AG04449 (cell line): ENCODE measurements at regions not wholly inside any gene's neighbourhood (a gene's known extent, or its start where the extent isn't known, plus 50 kb on each side); places are given as distances from the start of the nearest gene placed in this dataset.

Experiments used
- CTCF ChIA-PET: fragments of 350-600 bp; formaldehyde crosslinking; extraction: SDS; loops from one replicate; lab custom pipeline; 2021; ENCODE audit warnings: antibody characterized with exemption; lab: Yijun Ruan, JAX
- POLR2A ChIA-PET: fragments of 400-600, 350-600 bp; formaldehyde crosslinking; extraction: SDS; loops from one replicate; lab custom pipeline; 2020; ENCODE audit warnings: antibody characterized with exemption, inconsistent platforms; lab: Yijun Ruan, JAX
- DNase-seq: peaks from one replicate; pipeline ENCODE4 v3.0.0-alpha.2; 2010; ENCODE audit warnings: low read depth, low spot score
- H3K4me3 ChIP-seq: 2 replicates; pipeline ENCODE4 v1.5.1; 2011; ENCODE audit warnings: low read depth, mild to moderate bottlenecking, control low read depth, low read length
- TF ChIP-seq, protein P1 (sequence below): IDR thresholded peaks from one replicate; pipeline ENCODE4 v1.5.1; 2011; ENCODE audit warnings: mild to moderate bottlenecking, moderate library complexity, low read length, control low read depth, inconsistent platforms; ENCODE audit not compliant: insufficient read depth; ENCODE audit errors: missing control alignments

DNA sequence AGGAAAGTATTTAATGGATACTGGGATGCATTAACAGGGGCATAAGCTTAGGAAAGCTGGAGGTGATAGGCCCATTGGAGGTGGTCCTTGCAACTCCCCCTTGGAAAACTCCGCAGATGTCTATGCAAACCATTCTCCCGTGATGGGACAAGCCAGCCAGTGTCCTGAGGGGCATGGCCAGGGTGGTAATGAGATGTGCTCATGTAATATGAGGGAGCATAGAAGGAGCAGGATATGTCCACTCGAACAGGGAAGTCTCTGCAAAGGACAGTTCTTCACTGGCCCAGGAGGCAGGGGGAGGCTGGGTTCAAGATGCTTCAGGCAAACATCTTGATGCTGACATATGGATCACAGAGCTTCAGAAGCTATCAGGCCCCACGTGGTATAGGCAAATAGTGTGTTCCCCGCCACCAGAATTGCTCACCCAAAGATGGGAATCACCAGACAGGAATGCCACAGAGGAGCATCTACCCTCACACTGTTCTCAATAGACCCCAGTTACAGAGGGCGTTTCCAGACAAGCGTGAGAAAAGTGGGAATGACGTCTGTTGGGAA is 201.6 kb upstream of the CDH4 start:
- no peak for DNase-seq
- ChIA-PET POLR2A (no interaction called here), CTCF (no interaction called here)
- TF ChIP-seq, protein P1, sequence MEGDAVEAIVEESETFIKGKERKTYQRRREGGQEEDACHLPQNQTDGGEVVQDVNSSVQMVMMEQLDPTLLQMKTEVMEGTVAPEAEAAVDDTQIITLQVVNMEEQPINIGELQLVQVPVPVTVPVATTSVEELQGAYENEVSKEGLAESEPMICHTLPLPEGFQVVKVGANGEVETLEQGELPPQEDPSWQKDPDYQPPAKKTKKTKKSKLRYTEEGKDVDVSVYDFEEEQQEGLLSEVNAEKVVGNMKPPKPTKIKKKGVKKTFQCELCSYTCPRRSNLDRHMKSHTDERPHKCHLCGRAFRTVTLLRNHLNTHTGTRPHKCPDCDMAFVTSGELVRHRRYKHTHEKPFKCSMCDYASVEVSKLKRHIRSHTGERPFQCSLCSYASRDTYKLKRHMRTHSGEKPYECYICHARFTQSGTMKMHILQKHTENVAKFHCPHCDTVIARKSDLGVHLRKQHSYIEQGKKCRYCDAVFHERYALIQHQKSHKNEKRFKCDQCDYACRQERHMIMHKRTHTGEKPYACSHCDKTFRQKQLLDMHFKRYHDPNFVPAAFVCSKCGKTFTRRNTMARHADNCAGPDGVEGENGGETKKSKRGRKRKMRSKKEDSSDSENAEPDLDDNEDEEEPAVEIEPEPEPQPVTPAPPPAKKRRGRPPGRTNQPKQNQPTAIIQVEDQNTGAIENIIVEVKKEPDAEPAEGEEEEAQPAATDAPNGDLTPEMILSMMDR: no peak
- no peak overlapping the region for H3K4me3 ChIP-seq

DNA sequence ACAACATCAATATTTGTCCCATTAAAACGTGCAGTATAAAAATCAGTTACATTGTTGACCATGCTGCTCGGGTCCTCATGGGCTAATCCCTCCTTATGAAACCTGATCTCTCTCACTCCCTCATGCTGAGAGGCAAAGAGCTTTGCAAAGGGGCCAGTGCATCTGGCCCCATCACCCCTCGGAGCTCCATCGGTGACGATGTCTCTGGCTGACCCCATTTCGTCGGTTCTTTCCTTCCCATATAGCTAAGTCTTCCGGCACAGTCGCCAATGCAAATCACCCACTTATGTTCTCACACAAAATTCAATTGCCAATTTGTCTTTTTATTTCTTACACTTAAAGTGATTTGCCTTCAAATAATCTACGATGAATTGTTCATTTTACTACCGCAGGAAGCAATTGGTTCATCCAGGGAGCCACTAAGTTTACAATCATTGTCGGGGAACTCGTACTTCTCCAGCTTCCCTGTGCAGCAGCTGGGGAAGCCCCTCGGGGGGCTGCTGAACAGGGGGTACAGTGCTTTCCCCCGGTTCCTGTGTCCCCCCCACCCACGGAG is 199.8 kb upstream of the CDH4 start:
- CTCF ChIA-PET: interaction anchor here (0.8 kb wide), 1 partner anchor 52 kb away, joined by 3 read pairs; no protein-coding TSS in a partner anchor

DNA sequence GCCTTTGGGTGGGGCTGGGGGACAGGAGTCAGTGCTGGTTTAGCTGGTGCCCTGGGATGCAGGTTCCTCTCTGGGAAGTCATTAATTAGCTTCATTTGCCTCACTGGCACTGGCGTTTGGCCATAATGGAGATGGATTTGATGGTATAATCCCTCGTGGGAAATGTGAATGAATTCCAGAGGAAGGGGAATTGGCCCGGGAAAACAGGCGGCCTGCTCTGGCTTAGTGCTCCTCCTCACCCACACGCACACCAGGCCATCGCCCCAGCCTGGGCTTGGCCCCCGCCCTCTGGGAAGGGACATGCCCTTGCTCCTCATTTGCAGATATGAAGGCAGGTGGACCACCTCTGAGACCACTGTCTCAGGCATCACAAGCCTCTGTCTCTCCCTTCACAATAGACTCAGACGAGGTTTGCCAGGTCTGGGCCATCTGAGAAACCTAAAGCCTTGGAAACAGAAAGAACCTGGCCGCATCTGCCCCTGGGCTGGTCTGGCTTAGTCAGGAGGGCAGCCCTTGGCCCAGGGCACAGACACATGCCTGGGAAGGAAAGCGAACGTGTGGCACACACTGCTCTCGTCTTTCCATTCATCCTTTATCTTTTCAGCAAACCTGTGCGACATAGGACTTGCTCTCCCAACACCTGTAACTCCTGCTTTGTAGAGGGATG is 199.2 kb upstream of the CDH4 start:
- no peak for DNase-seq
- H3K4me3 ChIP-seq: no peak overlapping the region
- POLR2A ChIA-PET: no interaction called here
- CTCF ChIA-PET: no interaction called here
- TF ChIP-seq, protein P1: no peak

More for the DNA sequence above, 199.8 kb upstream of the CDH4 start:
- TF ChIP-seq, protein P1: no peak
- no peak overlapping the region for H3K4me3 ChIP-seq
- no peak for DNase-seq
- POLR2A ChIA-PET: no interaction called here

DNA sequence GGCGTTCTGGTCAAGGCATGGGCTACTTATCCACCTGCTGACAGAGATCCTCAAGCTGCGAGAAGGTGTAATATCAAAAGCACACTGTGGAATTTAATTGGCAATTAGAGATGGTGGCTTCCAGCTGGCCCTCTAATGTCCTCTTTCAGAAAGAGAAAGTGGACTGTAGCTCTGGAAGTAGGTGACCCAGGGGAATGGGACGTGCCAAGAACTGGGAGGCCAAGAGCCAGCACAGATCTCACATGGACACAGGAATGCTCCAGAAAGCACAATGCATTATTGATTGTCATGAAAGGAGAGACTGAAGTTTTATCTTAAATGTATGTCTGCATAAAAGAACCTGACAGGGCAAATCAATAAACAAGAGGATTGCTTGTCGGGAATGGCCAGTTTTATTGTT is 198.6 kb upstream of the CDH4 start:
- CTCF ChIA-PET: no interaction called here
- DNase-seq: no peak
- TF ChIP-seq, protein P1: no peak
- no peak overlapping the region for H3K4me3 ChIP-seq
- POLR2A ChIA-PET: no interaction called here

DNA sequence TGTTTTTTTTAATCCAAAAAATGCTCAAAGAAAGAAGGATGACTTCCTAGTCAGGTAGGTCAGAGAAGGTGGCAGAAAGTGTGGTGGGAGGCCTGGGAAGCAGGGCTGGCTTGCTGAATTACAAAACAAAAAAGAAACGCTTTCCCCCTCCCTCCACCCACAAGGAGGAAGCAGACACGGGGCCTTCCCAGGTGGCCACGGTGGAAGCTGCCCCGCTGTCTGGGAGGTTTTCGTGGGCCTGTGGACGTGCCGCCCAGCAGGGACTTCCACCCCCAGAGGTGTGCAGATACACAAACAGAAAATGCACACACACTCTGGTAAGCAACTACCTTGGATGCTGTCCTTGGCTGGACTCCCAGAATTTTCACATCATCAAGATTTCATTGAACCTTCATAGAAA is 198.2 kb upstream of the CDH4 start:
- TF ChIP-seq, protein P1: no peak
- ChIA-PET CTCF (no interaction called here), POLR2A (no interaction called here)
- DNase-seq: no peak
- no peak overlapping the region for H3K4me3 ChIP-seq

DNA sequence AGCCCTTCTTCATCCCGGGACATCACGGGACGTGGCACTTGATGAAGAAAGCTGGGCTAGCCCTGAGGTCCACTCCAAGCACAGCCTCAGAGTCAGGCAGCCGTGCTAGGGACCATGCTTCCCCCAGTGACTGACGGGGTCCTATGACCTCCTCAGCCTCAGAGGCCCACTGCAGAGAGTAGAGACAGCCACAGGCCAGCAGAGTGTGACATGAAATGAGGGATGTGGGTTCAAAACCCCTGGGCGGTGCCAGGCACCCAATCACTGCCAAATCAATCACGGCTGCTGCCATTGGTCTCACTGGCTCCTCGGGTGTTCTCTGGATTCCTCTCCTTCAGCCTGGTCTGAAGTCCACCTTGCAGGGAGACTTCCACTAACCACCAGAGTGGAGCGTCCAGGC is 197.7 kb upstream of the CDH4 start:
- H3K4me3 ChIP-seq: no peak overlapping the region
- no peak for DNase-seq
- POLR2A ChIA-PET: no interaction called here
- TF ChIP-seq, protein P1: no peak
- CTCF ChIA-PET: no interaction called here
